Mesendoderm (in vitro differentiated cells): ENCODE measurements at regions not wholly inside any gene's neighbourhood (a gene's known extent, or its start where the extent isn't known, plus 50 kb on each side); places are given as distances from the start of the nearest gene placed in this dataset.

Experiments
- DNase-seq: peaks from one replicate; pipeline ENCODE4 v3.0.0; 2013
- H2AK5ac ChIP-seq: 2 replicates; pipeline ENCODE4 v1.6.1; 2013; ENCODE audit warnings: low read length, inconsistent platforms
- H2BK120ac ChIP-seq: 2 replicates; pipeline ENCODE4 v1.6.1; 2013; ENCODE audit warnings: low read depth, mild to moderate bottlenecking, low read length, moderate library complexity, mixed read lengths
- H2BK15ac ChIP-seq: replicated peaks from 2 replicates; pipeline ENCODE4 v1.6.1; 2013; ENCODE audit warnings: low read depth, mild to moderate bottlenecking, moderate library complexity
- H2BK5ac ChIP-seq: 2 replicates; pipeline ENCODE4 v1.6.1; 2013; ENCODE audit warnings: low read length, inconsistent platforms
- H3K18ac ChIP-seq: 2 replicates; pipeline ENCODE4 v1.6.1; 2013; ENCODE audit warnings: mild to moderate bottlenecking, low read length, mixed read lengths
- H3K23ac ChIP-seq: one replicate; pipeline ENCODE4 v1.6.1; 2013; ENCODE audit warnings: low read length
- H3K27ac ChIP-seq: 2 replicates; pipeline ENCODE4 v1.5.1; 2013; ENCODE audit warnings: low read depth, mild to moderate bottlenecking, inconsistent platforms, low read length, moderate library complexity
- H3K27me3 ChIP-seq: 2 replicates; pipeline ENCODE4 v1.6.1; 2013; ENCODE audit warnings: low read length, control low read depth, mild to moderate bottlenecking, inconsistent platforms; ENCODE audit not compliant: insufficient read depth, poor library complexity
- H3K36me3 ChIP-seq: 2 replicates; pipeline ENCODE4 v1.6.1; 2013; ENCODE audit warnings: low read length, inconsistent platforms; ENCODE audit not compliant: control insufficient read depth, insufficient read depth
- H3K4ac ChIP-seq: one replicate; pipeline ENCODE4 v1.6.1; 2013; ENCODE audit warnings: low read depth, mild to moderate bottlenecking, low read length, moderate library complexity
- H3K4me1 ChIP-seq: 2 replicates; pipeline ENCODE4 v1.6.1; 2013; ENCODE audit warnings: low read depth, low read length, inconsistent platforms; ENCODE audit not compliant: control insufficient read depth
- H3K4me2 ChIP-seq: 2 replicates; pipeline ENCODE4 v1.6.1; 2013; ENCODE audit warnings: low read length
- H3K4me3 ChIP-seq: 2 replicates; pipeline ENCODE4 v1.5.1; 2013; ENCODE audit warnings: mild to moderate bottlenecking, low read length
- H3K56ac ChIP-seq: one replicate; pipeline ENCODE4 v1.6.1; 2013; ENCODE audit warnings: low read length
- H3K79me1 ChIP-seq: 2 replicates; pipeline ENCODE4 v1.6.1; 2013; ENCODE audit warnings: low read length, inconsistent platforms
- H3K79me2 ChIP-seq: 2 replicates; pipeline ENCODE4 v1.6.1; 2013; ENCODE audit warnings: mild to moderate bottlenecking, low read length; ENCODE audit not compliant: control insufficient read depth, insufficient read depth
- H3K9ac ChIP-seq: 2 replicates; pipeline ENCODE4 v1.6.1; 2013; ENCODE audit warnings: low read length, inconsistent platforms
- H4K5ac ChIP-seq: one replicate; pipeline ENCODE4 v1.6.1; 2013; ENCODE audit warnings: low read length
- H4K8ac ChIP-seq: one replicate; pipeline ENCODE4 v1.6.1; 2013; ENCODE audit warnings: low read depth, mild to moderate bottlenecking, control low read depth, low read length, moderate library complexity
- WGBS: extraction: QIAGEN DNeasy Blood & Tissue Kit; methylation state at CpG from one replicate; pipeline ENCODE4 v1.1.7; 2013; ENCODE audit warnings: low lambda C conversion rate, missing lambda C conversion rate; ENCODE audit not compliant: insufficient coverage; ENCODE audit errors: extremely low coverage; 5-methylcytosine and 5-hydroxymethylcytosine counted together

DNA sequence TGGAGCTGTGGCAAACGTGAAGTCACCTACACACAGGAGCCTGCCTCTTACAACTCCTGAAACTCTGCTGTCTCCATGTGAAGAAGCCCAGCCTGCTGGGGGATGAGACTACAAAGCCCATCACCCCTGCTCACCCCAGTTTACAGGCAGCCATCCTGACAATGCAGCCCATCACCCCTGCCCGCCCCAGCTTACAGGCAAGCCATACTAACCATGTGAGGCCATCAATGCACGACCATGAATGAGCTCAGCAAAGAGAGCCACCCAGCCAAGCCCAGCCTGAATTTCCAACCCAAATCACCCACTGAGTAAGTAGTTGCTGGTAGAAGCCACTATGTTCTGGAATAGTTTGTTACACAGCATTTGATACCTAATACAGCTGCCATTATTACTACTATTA is 185.4 kb upstream of the NSMCE3 start:
- no peaks in the 10 kb centered on the region for H3K36me3 ChIP-seq
- no peak overlapping the region for H2BK120ac ChIP-seq
- no peak overlapping the region for H3K18ac ChIP-seq
- H3K23ac ChIP-seq = no peak overlapping the region
- no peak overlapping the region for H3K27ac ChIP-seq
- WGBS = no CpG with 5 or more reads among the region's 3 CpGs
- no peak overlapping the region for H3K56ac ChIP-seq
- no peak overlapping the region for H4K8ac ChIP-seq
- no peak overlapping the region for H3K9ac ChIP-seq
- H2BK5ac ChIP-seq = no peak overlapping the region
- H3K4me2 ChIP-seq = no peak overlapping the region
- no peak overlapping the region for H4K5ac ChIP-seq
- no peaks in the 10 kb centered on the region for H3K79me1 ChIP-seq
- H3K4me1 ChIP-seq = no peaks in the 10 kb centered on the region
- H3K4me3 ChIP-seq = no peak overlapping the region
- H3K4ac ChIP-seq = no peak overlapping the region
- H3K27me3 ChIP-seq = no peaks in the 10 kb centered on the region
- DNase-seq = no peak
- H3K79me2 ChIP-seq = no peaks in the 10 kb centered on the region
- no peak overlapping the region for H2BK15ac ChIP-seq
- no peak overlapping the region for H2AK5ac ChIP-seq

DNA sequence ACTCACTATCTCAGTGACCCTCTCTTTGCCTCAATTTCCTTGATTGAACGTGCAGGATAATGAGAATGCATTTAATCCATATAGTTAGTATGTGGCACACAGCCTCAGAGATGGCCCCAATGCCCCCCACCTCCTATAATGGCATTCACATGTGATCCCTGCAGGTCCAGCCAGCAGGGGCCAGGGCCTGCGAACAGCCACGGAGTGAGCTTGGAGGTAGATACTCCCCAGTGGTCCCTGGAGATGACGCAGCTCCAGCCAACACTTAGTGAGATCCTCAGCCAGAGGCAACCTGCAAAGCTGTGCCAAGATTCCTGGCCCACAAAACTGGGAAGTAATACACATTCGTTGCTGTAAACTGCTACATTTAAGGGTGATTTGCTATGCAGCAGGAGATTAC is 184.9 kb upstream of the NSMCE3 start:
- Histone ChIP-seq H3K4me3 (no peak overlapping the region), H2BK5ac (no peak overlapping the region), H2BK15ac (no peak overlapping the region), H3K4ac (no peak overlapping the region), H2AK5ac (no peak overlapping the region), H3K27me3 (no peaks in the 10 kb centered on the region), H3K79me1 (no peaks in the 10 kb centered on the region), H3K9ac (no peak overlapping the region), H4K5ac (no peak overlapping the region), H3K36me3 (no peaks in the 10 kb centered on the region), H3K23ac (no peak overlapping the region), H3K4me1 (no peaks in the 10 kb centered on the region), H3K56ac (no peak overlapping the region), H3K79me2 (no peaks in the 10 kb centered on the region), H3K18ac (no peak overlapping the region), H3K27ac (no peak overlapping the region), H3K4me2 (no peak overlapping the region), H4K8ac (no peak overlapping the region), H2BK120ac (no peak overlapping the region)
- DNase-seq = no peak
- WGBS = no CpG with 5 or more reads among the region's 5 CpGs

DNA sequence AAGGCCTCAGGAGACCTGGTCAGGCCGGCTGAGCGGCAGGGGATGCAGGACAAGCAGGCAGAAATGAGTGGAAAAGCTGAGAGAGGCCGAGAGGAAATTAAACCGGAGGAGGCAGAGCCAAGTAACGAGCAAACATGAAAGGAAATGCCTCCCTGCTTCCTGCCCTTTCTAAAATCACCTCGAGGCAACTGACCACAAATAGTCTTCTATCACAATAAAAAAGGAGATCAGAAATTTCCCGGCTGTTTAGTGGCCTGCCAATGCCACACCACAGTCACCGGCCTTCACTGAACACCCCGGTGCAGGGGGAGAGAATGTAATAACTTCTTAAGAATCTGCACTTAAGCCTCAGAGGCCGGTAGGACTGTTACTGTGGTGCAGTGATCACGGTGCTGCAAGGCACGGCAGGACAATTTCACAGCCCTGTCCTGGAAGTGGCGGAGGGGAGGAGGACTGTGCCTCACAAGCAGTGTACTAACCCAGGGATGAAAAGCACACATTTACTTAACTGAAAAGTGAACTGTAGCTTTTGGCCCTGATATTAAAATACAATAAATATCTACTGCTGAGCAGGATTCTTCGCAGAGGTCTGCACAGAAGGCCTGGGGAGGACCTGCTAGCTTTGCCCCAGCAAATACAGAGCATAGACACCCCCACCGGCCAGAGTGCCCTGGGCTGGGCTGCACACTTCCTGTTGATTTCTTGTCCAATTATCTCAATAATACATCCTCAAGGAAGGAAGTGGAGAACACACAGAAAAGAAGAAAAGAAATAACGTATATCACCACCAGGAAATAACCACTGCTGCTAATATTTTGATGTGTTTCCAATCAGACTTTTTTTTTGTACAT is 183.5 kb upstream of the NSMCE3 start:
- H3K79me2 ChIP-seq = no peaks in the 10 kb centered on the region
- H3K56ac ChIP-seq = peak overlapping the region; percentile 38
- H4K5ac ChIP-seq = no peak overlapping the region
- no peak overlapping the region for H2BK120ac ChIP-seq
- no peak overlapping the region for H3K9ac ChIP-seq
- H3K4me1 ChIP-seq = no peaks in the 10 kb centered on the region
- no peak overlapping the region for H3K27ac ChIP-seq
- H3K18ac ChIP-seq = no peak overlapping the region
- WGBS = no CpG with 5 or more reads among the region's 16 CpGs
- DNase-seq = no peak
- no peak overlapping the region for H2BK15ac ChIP-seq
- no peaks in the 10 kb centered on the region for H3K36me3 ChIP-seq
- H3K23ac ChIP-seq = no peak overlapping the region
- H3K79me1 ChIP-seq = no peaks in the 10 kb centered on the region
- H3K4me2 ChIP-seq = no peak overlapping the region
- H4K8ac ChIP-seq = no peak overlapping the region
- H3K4ac ChIP-seq = no peak overlapping the region
- no peak overlapping the region for H2BK5ac ChIP-seq
- no peaks in the 10 kb centered on the region for H3K27me3 ChIP-seq
- H2AK5ac ChIP-seq = no peak overlapping the region
- no peak overlapping the region for H3K4me3 ChIP-seq

DNA sequence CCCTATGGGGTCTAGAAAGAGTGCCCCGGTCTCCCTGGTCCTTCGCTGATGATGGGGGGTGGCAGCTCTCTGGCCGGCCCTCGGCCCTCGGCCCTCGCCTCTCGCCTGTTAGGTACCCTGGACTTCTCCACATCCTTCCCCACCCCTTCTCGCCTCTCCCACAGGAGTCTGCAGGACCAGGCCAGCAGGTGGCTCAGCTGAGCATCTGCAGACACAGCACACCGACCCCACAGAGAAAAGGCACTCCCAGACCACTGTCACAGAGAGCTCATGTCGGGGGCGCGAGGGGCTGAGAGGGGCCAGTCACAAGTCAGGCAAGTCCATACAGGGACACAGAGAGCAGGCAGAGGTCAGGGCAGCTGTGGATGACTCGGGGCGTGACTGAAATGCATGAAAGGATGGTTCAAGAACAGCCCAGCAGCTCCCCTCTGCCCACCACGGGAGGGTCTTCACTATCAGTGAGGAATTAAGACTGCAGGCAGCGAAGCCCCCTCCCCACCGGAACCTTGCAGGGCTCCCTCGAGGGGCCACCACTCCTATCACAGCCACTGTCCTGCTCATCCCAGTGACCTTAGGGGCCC is 181.7 kb upstream of the NSMCE3 start:
- no peak overlapping the region for H3K18ac ChIP-seq
- no peak overlapping the region for H4K8ac ChIP-seq
- no peak overlapping the region for H3K4me3 ChIP-seq
- H3K9ac ChIP-seq = no peak overlapping the region
- H3K79me2 ChIP-seq = no peaks in the 10 kb centered on the region
- H2BK15ac ChIP-seq = no peak overlapping the region
- H4K5ac ChIP-seq = no peak overlapping the region
- H3K79me1 ChIP-seq = no peaks in the 10 kb centered on the region
- peak; percentile 68 for DNase-seq
- no peaks in the 10 kb centered on the region for H3K36me3 ChIP-seq
- no peaks in the 10 kb centered on the region for H3K4me1 ChIP-seq
- no peak overlapping the region for H2BK120ac ChIP-seq
- no peak overlapping the region for H3K4me2 ChIP-seq
- H3K27ac ChIP-seq = no peak overlapping the region
- no peak overlapping the region for H3K23ac ChIP-seq
- no peak overlapping the region for H2BK5ac ChIP-seq
- no peak overlapping the region for H3K56ac ChIP-seq
- no peak overlapping the region for H3K4ac ChIP-seq
- WGBS = no CpG with 5 or more reads among the region's 18 CpGs
- no peak overlapping the region for H2AK5ac ChIP-seq
- no peaks in the 10 kb centered on the region for H3K27me3 ChIP-seq

DNA sequence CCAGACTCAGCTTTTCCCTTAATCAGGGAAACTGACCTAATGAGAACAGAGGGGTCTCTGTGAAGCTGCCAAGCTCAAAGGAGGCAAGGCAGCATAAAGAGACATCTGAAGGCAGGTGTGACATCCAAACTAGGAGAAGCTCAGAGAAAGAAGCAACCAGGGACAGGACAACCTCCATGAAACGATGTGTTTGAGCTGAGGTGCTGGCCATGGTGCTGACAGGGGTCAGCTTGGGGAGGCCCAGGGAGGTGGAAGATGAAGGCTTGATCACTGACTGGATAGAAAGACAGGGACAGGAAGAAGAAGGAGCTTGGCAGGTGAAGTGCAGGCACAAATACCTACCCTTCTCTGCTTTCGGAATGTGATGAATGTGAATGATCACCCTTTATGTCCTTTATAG is 179.5 kb upstream of the NSMCE3 start:
- Histone ChIP-seq H2AK5ac (no peak overlapping the region), H4K8ac (no peak overlapping the region), H3K79me1 (no peaks in the 10 kb centered on the region), H3K79me2 (no peaks in the 10 kb centered on the region), H3K4me2 (no peak overlapping the region), H3K18ac (no peak overlapping the region), H3K27ac (no peak overlapping the region), H3K4ac (no peak overlapping the region), H3K36me3 (no peaks in the 10 kb centered on the region), H4K5ac (no peak overlapping the region), H2BK120ac (no peak overlapping the region), H3K4me1 (no peaks in the 10 kb centered on the region), H3K23ac (no peak overlapping the region), H3K9ac (no peak overlapping the region), H2BK15ac (no peak overlapping the region), H3K4me3 (no peak overlapping the region), H2BK5ac (no peak overlapping the region), H3K27me3 (no peaks in the 10 kb centered on the region), H3K56ac (no peak overlapping the region)
- WGBS = no CpG with 5 or more reads among the region's 2 CpGs
- DNase-seq = peak; percentile 52
